ENCODE measurements at regions not wholly inside any gene's neighbourhood (a gene's known extent, or its start where the extent isn't known, plus 50 kb on each side); places are given as distances from the start of the nearest gene placed in this dataset.

DNA sequence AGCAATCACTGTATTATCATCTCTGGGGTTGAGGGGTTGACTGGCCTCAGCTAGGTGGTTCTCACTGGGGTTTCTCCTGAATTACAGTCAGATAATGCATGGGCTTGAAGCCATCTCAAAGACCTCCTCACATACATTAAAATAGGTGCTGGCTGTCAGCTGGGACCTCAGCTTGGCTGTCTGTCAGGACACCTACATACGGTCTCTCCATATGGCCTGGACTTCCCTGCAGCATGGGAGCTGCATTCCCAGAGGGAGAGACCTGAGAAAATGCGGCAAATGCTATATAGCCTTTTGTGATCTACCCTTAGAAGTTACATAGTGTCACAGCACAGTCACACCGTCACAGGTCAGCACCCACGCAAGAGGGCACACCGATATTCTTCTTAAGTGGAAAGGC, 93.6 kb downstream of the TSEN15 start (continued):
- TF ChIP-seq PRDM6 (tag by site-specific recombination; IDR thresholded peaks at IDR 0.05) (no peak), ZNF701 (tag by site-specific recombination; IDR thresholded peaks at IDR 0.05) (no peak), PRDM2 (tag by site-specific recombination; IDR thresholded peaks at IDR 0.05; ENCODE audit: borderline replicate concordance) (no peak), HOXC10 (CRISPR knock-in tag; IDR thresholded peaks at IDR 0.05) (no peak), ZNF221 (tag by site-specific recombination; IDR thresholded peaks at IDR 0.05; ENCODE audit: borderline replicate concordance) (no peak)

DNA sequence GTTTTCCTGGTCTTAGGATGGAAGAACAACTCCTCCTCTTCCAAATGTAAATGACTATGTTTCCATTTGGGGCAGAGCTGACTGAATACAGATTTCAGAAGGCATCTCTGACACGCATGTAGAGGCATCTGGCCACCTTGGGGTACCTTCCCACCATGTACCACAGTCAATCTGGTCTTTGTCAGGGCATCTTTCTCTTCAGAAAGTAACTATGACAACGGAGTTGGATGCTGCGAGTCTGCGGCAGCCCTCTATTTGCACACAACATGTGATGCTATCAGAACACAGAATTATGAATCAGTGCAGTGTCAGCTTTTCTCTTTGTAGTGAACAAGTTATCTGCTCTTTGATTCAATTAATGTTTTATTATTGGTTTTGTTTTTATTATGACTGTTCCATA, 94.7 kb downstream of the TSEN15 start:
- ChIA-PET CTCF (interaction anchor here (0.8 kb wide), 1 partner anchor 1194 kb away, joined by 5 read pairs; no protein-coding TSS in a partner anchor), POLR2A (no interaction called here)
- TF ChIP-seq SP3 (tag by site-specific recombination; IDR thresholded peaks at IDR 0.05) (no peak), WT1 (tag by site-specific recombination; IDR thresholded peaks at IDR 0.05) (no peak), BCL11B (tag by site-specific recombination; IDR thresholded peaks at IDR 0.05; ENCODE audit: low read depth) (no peak), ZNF416 (tag by site-specific recombination; IDR thresholded peaks at IDR 0.05) (no peak), ZNF639 (tag by site-specific recombination; IDR thresholded peaks at IDR 0.05) (no peak), ZNF747 (tag by site-specific recombination; IDR thresholded peaks at IDR 0.05) (no peak), ZNF76 (tag by site-specific recombination; IDR thresholded peaks at IDR 0.05; ENCODE audit: borderline replicate concordance, low read depth) (no peak), GLIS1 (tag by site-specific recombination; IDR thresholded peaks at IDR 0.05) (no peak), PRDM4 (tag by site-specific recombination; IDR thresholded peaks at IDR 0.05) (no peak), ZNF585B (tag by site-specific recombination; IDR thresholded peaks at IDR 0.05) (no peak)
- TF ChIP-seq, protein P1, sequence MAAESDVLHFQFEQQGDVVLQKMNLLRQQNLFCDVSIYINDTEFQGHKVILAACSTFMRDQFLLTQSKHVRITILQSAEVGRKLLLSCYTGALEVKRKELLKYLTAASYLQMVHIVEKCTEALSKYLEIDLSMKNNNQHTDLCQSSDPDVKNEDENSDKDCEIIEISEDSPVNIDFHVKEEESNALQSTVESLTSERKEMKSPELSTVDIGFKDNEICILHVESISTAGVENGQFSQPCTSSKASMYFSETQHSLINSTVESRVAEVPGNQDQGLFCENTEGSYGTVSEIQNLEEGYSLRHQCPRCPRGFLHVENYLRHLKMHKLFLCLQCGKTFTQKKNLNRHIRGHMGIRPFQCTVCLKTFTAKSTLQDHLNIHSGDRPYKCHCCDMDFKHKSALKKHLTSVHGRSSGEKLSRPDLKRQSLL (tag by site-specific recombination; IDR thresholded peaks at IDR 0.05): no peak
- TF ChIP-seq, protein P2, sequence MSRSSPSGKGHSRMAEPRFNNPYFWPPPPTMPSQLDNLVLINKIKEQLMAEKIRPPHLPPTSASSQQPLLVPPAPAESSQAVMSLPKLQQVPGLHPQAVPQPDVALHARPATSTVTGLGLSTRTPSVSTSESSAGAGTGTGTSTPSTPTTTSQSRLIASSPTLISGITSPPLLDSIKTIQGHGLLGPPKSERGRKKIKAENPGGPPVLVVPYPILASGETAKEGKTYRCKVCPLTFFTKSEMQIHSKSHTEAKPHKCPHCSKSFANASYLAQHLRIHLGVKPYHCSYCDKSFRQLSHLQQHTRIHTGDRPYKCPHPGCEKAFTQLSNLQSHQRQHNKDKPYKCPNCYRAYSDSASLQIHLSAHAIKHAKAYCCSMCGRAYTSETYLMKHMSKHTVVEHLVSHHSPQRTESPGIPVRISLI (tag by site-specific recombination; IDR thresholded peaks at IDR 0.05): no peak

More for the DNA sequence above, 94.7 kb downstream of the TSEN15 start:
- Histone ChIP-seq H3K27ac (ENCODE audit: extremely low read depth, low read depth, low read length) (no peak overlapping the region), H3K9me3 (ENCODE audit: control insufficient read depth, insufficient read depth, low read depth, low read length) (no peaks in the 10 kb centered on the region), H3K36me3 (ENCODE audit: control insufficient read depth in 2 of 2, insufficient read depth in 1 of 2, low read length in 2 of 2) (no peaks in the 10 kb centered on the region), H3K4me3 (ENCODE audit: low read depth, low read length) (no peak overlapping the region), H3K4me1 (ENCODE audit: control insufficient read depth, insufficient read depth, low read length) (no peaks in the 10 kb centered on the region)
